ENCODE measurements at regions not wholly inside any gene's neighbourhood (a gene's known extent, or its start where the extent isn't known, plus 50 kb on each side); places are given as distances from the start of the nearest gene placed in this dataset.

DNA sequence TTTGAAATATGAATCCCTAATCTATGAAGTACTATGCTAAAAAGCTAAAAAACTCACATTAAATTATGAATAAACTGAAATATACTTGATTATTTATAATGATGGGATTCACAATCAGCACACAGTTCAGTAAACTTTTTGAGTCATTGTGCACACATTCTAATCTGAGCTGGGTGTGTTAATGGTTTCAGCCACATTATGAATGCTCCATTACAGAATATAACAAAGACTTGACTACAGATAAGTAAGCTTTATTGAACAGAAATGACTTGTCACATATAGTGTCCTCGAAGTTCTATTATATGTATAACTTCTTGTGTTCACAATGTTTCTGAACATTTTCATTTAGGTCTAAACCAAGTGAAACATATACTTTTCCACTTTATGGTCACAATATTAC, 1649.9 kb upstream of the IGFBP7 start:
- no peak overlapping the region for H3K27ac Mint-ChIP-seq
- no peaks in the 10 kb centered on the region for H3K27me3 Mint-ChIP-seq (ENCODE audit: low read depth in 3 of 3)
- H3K36me3 Mint-ChIP-seq, result no peaks in the 10 kb centered on the region
- H3K4me3 Mint-ChIP-seq, result no peak overlapping the region
- no peaks in the 10 kb centered on the region for H3K4me1 Mint-ChIP-seq
- no peak for DNase-seq
- peaks cover 4 to 11% (median 5%) of the 10 kb centered on the region in 6 donors for H3K9me3 Mint-ChIP-seq

DNA sequence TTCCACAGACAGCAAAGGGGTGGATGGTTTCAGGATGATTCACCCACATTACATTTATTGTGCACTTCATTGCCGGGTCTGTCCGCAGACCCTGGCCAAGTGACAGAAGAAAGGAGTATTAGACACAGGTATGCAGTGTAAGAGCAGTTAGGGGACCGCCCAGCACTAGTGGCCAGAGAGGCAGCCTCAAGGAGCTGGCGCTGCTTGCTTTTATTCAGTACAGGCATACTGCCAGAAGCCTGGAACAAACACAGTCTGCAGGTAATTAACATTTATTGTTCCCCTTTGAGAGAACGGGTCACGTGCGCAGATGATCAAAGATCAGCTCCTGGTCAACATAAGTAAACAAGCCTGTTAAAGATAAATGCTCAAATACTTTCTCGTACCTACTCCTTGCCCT, 1639.0 kb upstream of the IGFBP7 start:
- Mint-ChIP-seq H3K27ac (no peak overlapping the region), H3K9me3 (peaks cover 0 to 25% (median 10%) of the 10 kb centered on the region in 6 donors), H3K4me3 (no peak overlapping the region), H3K27me3 (ENCODE audit: low read depth in 3 of 3) (peaks cover 0 to 1% (median 0%) of the 10 kb centered on the region in 3 donors), H3K4me1 (no peaks in the 10 kb centered on the region), H3K36me3 (no peaks in the 10 kb centered on the region)
- DNase-seq, result no peak

DNA sequence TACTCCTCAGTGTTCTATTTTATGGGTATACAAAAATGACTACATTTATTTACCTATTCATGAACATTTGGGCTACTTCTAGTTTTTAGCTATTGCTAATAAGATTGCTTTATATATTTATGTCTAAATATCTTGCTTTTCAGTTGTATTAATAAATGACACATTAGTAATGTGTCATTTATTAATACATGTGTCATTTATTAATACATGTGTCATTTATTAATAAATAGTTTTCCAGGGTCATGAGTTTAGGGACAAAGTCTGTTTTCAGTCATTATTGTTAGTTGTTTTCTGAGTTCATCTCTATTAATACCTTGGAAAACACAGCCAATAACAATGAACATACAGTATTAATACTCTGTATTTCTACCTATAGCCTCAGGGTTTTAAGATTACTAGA, 1630.7 kb upstream of the IGFBP7 start:
- H3K27ac Mint-ChIP-seq, result no peak overlapping the region
- DNase-seq, result no peak
- no peaks in the 10 kb centered on the region for H3K36me3 Mint-ChIP-seq
- H3K9me3 Mint-ChIP-seq, result peaks cover 3 to 35% (median 15%) of the 10 kb centered on the region in 6 donors
- H3K4me3 Mint-ChIP-seq, result no peak overlapping the region
- no peaks in the 10 kb centered on the region for H3K4me1 Mint-ChIP-seq
- peaks cover 0 to 4% (median 0%) of the 10 kb centered on the region in 3 donors for H3K27me3 Mint-ChIP-seq (ENCODE audit: low read depth in 3 of 3)

DNA sequence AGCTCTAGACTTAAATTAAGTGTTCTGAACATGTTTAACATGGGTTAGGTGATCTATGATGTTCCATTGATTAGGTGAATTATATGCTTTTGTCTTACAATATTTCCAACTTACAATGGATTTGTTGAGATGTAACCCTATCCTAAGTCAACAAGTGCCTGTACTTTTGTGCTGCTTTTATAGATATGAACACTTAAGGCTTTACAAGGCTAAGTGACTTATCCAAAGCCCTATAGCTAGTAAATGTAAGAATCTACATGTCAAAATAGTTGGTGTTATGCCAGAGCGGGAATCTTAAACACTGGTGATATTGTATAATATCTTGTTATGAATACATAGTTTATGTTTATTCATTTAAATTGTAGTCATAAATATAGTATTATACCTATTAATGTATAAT, 1629.1 kb upstream of the IGFBP7 start:
- Mint-ChIP-seq H3K4me3 (no peak overlapping the region), H3K36me3 (no peaks in the 10 kb centered on the region), H3K9me3 (peaks cover 3 to 40% (median 17%) of the 10 kb centered on the region in 6 donors), H3K4me1 (no peaks in the 10 kb centered on the region), H3K27ac (no peak overlapping the region), H3K27me3 (ENCODE audit: low read depth in 3 of 3) (peaks cover 0 to 4% (median 0%) of the 10 kb centered on the region in 3 donors)
- DNase-seq, result no peak

DNA sequence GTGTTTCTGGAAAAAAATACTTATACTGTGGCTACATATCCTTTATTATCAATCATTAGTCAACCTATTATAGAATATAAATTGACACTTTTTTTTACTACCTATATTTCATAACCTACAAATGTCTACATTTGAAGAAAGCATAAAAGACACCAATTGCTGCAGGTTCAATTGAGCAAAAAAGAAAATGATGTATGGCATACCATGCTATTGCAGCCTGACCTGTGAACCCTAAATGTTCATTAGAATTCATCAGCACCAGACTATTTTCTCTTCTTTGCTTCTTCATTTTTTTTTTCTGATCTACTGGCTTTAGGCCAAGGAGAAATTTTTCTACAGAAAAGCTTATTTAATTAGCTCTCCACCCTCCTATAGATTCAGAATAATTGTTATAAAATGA, 1628.2 kb upstream of the IGFBP7 start:
- peaks cover 3 to 35% (median 16%) of the 10 kb centered on the region in 6 donors for H3K9me3 Mint-ChIP-seq
- no peaks in the 10 kb centered on the region for H3K4me1 Mint-ChIP-seq
- no peak for DNase-seq
- H3K36me3 Mint-ChIP-seq, result no peaks in the 10 kb centered on the region
- no peak overlapping the region for H3K27ac Mint-ChIP-seq
- no peak overlapping the region for H3K4me3 Mint-ChIP-seq
- peaks cover 0 to 4% (median 0%) of the 10 kb centered on the region in 3 donors for H3K27me3 Mint-ChIP-seq (ENCODE audit: low read depth in 3 of 3)

DNA sequence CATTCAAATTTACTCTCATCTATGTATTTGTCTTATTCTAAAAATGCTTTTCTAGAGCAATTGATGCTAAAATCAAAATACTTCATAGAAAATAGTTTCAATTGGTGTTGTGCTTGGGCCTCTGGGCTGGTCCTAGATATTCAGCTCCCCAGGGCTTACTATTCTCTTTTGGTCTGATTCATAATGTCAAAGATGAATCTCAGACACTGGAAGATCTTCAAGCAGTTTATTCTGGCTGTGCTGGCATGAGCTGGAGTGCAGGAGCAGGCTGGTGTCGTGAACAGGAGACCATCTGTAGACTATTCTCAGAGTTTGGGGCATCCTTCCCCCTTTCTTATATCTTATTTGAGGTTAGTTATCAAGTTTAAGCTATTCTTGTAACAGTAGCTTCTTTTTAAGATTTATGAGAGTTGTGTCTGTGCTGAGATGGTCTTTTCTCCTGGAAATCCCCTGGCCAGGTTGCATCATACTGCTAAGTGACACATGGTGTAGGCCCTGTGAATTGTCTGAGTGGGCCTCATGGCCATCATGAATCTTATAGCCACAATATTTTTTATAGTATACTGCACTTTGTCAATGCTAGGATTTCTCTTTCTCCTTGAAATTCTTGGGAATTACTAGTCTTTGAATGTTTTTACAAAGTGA, 1624.0 kb upstream of the IGFBP7 start:
- peaks cover 3 to 30% (median 12%) of the 10 kb centered on the region in 6 donors for H3K9me3 Mint-ChIP-seq
- H3K36me3 Mint-ChIP-seq, result no peaks in the 10 kb centered on the region
- no peak overlapping the region for H3K27ac Mint-ChIP-seq
- H3K4me3 Mint-ChIP-seq, result no peak overlapping the region
- peaks cover 0 to 2% (median 0%) of the 10 kb centered on the region in 3 donors for H3K27me3 Mint-ChIP-seq (ENCODE audit: low read depth in 3 of 3)
- no peaks in the 10 kb centered on the region for H3K4me1 Mint-ChIP-seq
- DNase-seq, result no peak

DNA sequence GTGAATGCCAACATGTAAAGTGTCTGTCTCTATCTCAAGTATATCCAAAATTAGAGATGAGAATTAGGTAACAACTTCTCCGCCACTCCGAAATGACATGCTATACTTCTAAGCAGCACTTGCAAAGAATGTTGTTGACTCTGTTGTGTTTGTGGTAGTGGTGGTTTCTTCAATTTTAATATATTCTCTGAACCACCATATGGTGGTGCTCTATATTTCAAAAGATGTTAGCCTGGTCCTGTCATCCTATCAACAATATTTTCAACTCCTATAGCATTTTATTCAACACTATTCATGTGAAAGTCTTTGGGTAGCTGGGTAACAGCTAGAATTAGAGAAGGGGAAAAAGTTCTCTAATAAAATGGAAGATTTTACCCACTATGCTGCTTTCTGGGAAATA, 1622.8 kb upstream of the IGFBP7 start:
- Mint-ChIP-seq H3K9me3 (peaks cover under 1 to 32% (median 12%) of the 10 kb centered on the region in 6 donors), H3K27me3 (ENCODE audit: low read depth in 3 of 3) (no peaks in the 10 kb centered on the region), H3K4me3 (no peak overlapping the region), H3K36me3 (no peaks in the 10 kb centered on the region), H3K4me1 (no peaks in the 10 kb centered on the region), H3K27ac (no peak overlapping the region)
- no peak for DNase-seq

DNA sequence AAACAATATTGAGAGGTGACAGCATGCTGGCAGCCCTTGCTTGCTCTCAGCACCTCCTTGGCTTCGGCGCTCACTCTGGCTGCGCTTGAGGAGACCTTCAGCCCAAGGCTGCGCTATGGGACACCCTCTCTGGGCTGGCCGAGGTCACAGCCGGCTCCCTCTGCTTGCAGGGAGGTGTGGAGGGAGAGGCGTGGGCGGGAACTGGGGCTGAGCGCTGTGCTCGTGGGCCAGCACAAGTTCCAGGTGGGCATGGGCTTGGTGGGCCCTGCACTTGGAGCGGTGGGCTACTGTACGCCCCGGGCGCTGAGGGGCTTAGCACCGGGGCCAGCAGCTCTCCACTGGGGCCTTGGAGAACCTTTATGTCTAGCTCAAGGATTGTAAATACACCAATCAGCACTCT, 1613.8 kb upstream of the IGFBP7 start:
- Mint-ChIP-seq H3K4me1 (no peaks in the 10 kb centered on the region), H3K4me3 (no peak overlapping the region), H3K27ac (no peak overlapping the region), H3K9me3 (peaks cover 2 to 27% (median 15%) of the 10 kb centered on the region in 6 donors), H3K27me3 (ENCODE audit: low read depth in 3 of 3) (peaks cover 0 to 2% (median 0%) of the 10 kb centered on the region in 3 donors), H3K36me3 (no peaks in the 10 kb centered on the region)
- DNase-seq, result no peak

DNA sequence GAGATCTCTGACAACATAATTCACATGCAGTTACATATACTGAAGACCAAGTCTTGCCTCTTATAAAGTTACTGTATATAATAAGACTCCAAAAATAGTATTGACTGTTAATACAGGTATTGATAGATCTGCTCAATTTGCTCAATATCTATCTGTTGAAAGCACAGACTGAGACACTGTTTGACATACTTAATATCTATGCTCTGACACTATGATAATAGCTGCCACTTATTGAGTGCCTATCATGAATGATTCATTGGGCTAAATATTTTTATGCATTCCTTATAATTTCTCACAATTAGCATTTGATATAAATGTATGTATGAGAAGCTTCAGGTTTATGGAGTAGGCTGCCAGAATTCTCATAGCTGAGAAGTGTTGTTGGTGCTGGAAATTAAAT, 1600.9 kb upstream of the IGFBP7 start:
- no peak overlapping the region for H3K27ac Mint-ChIP-seq
- H3K9me3 Mint-ChIP-seq, result peaks cover 2 to 42% (median 13%) of the 10 kb centered on the region in 6 donors
- H3K36me3 Mint-ChIP-seq, result no peaks in the 10 kb centered on the region
- DNase-seq, result no peak
- H3K4me3 Mint-ChIP-seq, result no peak overlapping the region
- no peaks in the 10 kb centered on the region for H3K4me1 Mint-ChIP-seq
- H3K27me3 Mint-ChIP-seq (ENCODE audit: low read depth in 3 of 3), result no peaks in the 10 kb centered on the region

DNA sequence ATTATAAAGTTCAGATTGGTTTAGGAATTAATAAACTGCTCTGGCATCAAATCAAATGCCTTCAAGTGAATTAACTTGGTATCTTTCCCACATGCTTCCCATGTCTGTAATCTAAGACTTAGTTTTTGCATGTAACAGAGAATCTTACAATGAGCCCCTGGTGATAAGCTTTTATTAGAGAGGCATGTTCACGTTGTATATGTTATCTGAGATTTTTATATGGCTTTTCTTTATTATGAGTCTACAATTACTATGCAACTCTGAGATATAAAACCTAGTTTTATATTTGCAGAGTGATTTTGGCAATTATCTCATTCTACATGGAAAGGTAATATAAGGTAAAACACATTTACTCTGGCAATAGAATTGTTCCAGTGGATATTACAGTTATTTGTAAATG, 1578.4 kb upstream of the IGFBP7 start:
- no peak for DNase-seq
- no peaks in the 10 kb centered on the region for H3K36me3 Mint-ChIP-seq
- H3K27me3 Mint-ChIP-seq (ENCODE audit: low read depth in 3 of 3), result no peaks in the 10 kb centered on the region
- H3K4me1 Mint-ChIP-seq, result no peaks in the 10 kb centered on the region
- H3K9me3 Mint-ChIP-seq, result peaks cover 3 to 21% (median 14%) of the 10 kb centered on the region in 6 donors
- no peak overlapping the region for H3K27ac Mint-ChIP-seq
- no peak overlapping the region for H3K4me3 Mint-ChIP-seq

DNA sequence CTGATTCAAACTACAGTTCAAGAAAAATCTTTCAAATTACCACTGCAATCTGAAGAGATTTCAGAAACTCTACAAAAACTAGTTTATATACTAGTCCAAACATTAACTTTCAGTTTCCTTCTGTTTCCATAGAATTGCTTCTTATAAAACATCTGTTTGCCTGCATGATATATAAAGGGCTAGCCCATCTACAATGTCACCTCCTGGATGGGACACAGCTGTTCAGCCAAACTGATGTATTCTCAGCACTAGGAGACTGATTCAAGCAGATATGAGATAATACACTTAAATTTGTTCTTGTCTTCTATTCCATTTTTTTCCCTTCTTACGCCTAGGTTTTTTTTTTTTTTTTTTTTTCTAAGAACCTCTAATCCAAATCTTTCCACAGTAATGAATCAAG, 1569.7 kb upstream of the IGFBP7 start:
- Mint-ChIP-seq H3K36me3 (no peaks in the 10 kb centered on the region), H3K4me3 (no peak overlapping the region), H3K4me1 (no peaks in the 10 kb centered on the region), H3K27me3 (ENCODE audit: low read depth in 3 of 3) (peaks cover 0 to 1% (median 0%) of the 10 kb centered on the region in 3 donors), H3K9me3 (peaks cover 5 to 39% (median 22%) of the 10 kb centered on the region in 6 donors), H3K27ac (no peak overlapping the region)
- DNase-seq, result no peak

DNA sequence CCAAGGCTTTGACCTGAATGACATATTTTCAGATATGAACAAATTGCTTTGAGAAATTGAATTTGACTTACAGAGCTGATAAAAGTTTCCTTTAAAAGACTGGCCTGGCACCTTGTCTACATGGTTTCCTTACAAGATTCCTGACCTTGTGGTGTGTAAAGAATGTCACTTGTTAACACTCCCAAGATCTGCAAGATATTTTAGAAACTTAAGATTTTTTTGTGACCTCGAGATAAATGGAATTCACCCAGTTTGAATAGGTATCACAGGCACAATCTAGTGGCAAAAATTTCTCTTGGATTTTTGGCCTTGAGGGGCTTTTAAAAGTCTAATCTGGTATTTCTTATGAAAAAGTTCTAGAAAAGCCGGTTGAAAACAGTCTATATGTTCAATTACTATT, 1568.9 kb upstream of the IGFBP7 start:
- Mint-ChIP-seq H3K27ac (no peak overlapping the region), H3K36me3 (no peaks in the 10 kb centered on the region), H3K4me1 (no peaks in the 10 kb centered on the region), H3K4me3 (no peak overlapping the region), H3K27me3 (ENCODE audit: low read depth in 3 of 3) (peaks cover 0 to 1% (median 0%) of the 10 kb centered on the region in 3 donors), H3K9me3 (peaks cover 7 to 40% (median 22%) of the 10 kb centered on the region in 6 donors)
- no peak for DNase-seq

DNA sequence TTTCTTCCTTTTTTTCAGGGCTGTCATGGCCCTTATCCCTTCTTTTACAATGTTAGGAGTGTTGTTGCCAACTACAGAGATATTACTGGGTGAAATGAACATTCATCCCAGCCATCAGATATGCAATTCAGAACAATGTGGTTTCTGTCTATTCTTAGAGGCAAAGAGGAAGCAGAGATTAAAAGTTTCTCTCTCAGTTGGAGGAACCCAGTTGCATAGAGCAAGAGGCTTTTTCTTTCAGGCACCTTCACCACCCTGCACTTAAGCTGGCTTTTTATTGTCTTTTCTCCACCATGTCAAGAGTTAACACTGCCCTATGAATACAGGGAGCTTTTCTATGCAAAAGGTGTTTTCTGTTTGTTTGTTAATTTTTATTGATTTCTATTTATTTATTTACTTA, 1559.6 kb upstream of the IGFBP7 start:
- no peak overlapping the region for H3K4me3 Mint-ChIP-seq
- no peak for DNase-seq
- no peaks in the 10 kb centered on the region for H3K4me1 Mint-ChIP-seq
- H3K36me3 Mint-ChIP-seq, result no peaks in the 10 kb centered on the region
- H3K27ac Mint-ChIP-seq, result no peak overlapping the region
- peaks cover 0 to 1% (median 0%) of the 10 kb centered on the region in 3 donors for H3K27me3 Mint-ChIP-seq (ENCODE audit: low read depth in 3 of 3)
- H3K9me3 Mint-ChIP-seq, result peaks cover 12 to 44% (median 28%) of the 10 kb centered on the region in 6 donors

DNA sequence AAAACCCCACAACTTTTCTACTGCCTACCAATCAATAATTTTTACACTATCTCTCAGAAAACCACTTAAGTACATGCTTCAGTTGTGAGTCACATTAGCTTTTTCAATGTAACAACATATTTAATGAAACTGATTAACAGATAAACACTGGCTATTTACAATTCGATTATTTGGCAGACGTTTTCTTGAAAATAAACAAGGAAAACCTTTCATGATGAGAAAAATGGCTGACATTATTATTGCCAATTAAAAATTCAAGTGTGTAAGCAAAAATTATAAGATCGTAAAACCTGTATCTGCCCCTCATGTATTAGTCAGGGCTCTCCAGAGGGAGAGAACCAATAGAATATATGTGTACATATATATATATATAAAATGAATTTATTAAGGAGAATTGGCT, 1555.5 kb upstream of the IGFBP7 start:
- H3K36me3 Mint-ChIP-seq, result no peaks in the 10 kb centered on the region
- H3K27me3 Mint-ChIP-seq (ENCODE audit: low read depth in 3 of 3), result peaks cover 0 to 4% (median 0%) of the 10 kb centered on the region in 3 donors
- H3K4me1 Mint-ChIP-seq, result no peaks in the 10 kb centered on the region

DNA sequence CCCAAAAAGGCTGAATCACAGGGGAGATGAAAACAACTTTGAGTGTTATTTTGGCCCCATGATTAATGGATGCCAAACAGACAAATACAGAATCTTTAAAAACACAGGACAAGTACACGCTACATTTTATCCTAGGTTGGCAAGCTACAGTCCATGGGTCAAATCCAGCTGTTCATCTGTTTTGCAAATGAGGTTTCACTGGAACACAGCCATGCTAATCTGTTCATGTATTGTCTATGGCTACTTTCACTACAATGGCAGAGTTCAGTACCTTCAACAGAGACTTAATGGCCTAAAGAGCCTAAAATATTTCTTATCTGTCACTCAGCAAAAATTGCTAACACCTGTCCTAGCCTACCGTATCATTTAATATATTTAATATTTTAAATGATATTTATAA, 1548.5 kb upstream of the IGFBP7 start:
- H3K27me3 Mint-ChIP-seq (ENCODE audit: low read depth in 3 of 3), result peaks cover 0 to 2% (median 0%) of the 10 kb centered on the region in 3 donors
- no peaks in the 10 kb centered on the region for H3K36me3 Mint-ChIP-seq
- no peak overlapping the region for H3K27ac Mint-ChIP-seq
- H3K4me3 Mint-ChIP-seq, result no peak overlapping the region
- peaks cover 7 to 52% (median 27%) of the 10 kb centered on the region in 6 donors for H3K9me3 Mint-ChIP-seq
- no peak for DNase-seq
- no peaks in the 10 kb centered on the region for H3K4me1 Mint-ChIP-seq

More for the DNA sequence above, 1555.5 kb upstream of the IGFBP7 start:
- Mint-ChIP-seq H3K27ac (no peak overlapping the region), H3K9me3 (peaks cover 6 to 55% (median 33%) of the 10 kb centered on the region in 6 donors), H3K4me3 (no peak overlapping the region)
- DNase-seq, result no peak

All from immature natural killer cell (primary cell).